HEK293 (cell line): ENCODE measurements at regions not wholly inside any gene's neighbourhood (a gene's known extent, or its start where the extent isn't known, plus 50 kb on each side); places are given as distances from the start of the nearest gene placed in this dataset.

Source experiments
- CTCF ChIA-PET: fragments of 350-600 bp; formaldehyde crosslinking; extraction: SDS; loops from one replicate; lab custom pipeline; 2021; ENCODE audit warnings: antibody characterized with exemption; lab: Yijun Ruan, JAX
- POLR2A ChIA-PET: fragments of 300-600 bp; formaldehyde crosslinking; extraction: SDS; loops from one replicate; lab custom pipeline; 2020; ENCODE audit warnings: antibody characterized with exemption, inconsistent platforms; lab: Yijun Ruan, JAX
- H3K27ac ChIP-seq: fragments of 200-500 bp; sonication (Bioruptor generic); 2 replicates; pipeline ENCODE4 v1.5.1; 2014; ENCODE audit warnings: low read depth, low read length, control low read depth, inconsistent platforms; ENCODE audit errors: extremely low read depth
- H3K36me3 ChIP-seq, 2 experiments: fragments of 200-500 bp in 1 of 2; sonication (Bioruptor generic) in 1 of 2; 1 replicate in 1 of 2; 2 replicates in 1 of 2; pipeline ENCODE4 v1.5.1; 2014 to 2017; ENCODE audit warnings: inconsistent platforms in 2 of 2, low read length in 2 of 2; ENCODE audit not compliant: control insufficient read depth in 2 of 2, insufficient read depth in 1 of 2
- H3K4me1 ChIP-seq: fragments of 200-500 bp; sonication (Bioruptor generic); 2 replicates; pipeline ENCODE4 v1.5.1; 2014; ENCODE audit warnings: mild to moderate bottlenecking, low read length, inconsistent platforms; ENCODE audit not compliant: control insufficient read depth, insufficient read depth
- H3K4me3 ChIP-seq: 2 replicates; pipeline ENCODE4 v1.5.1; 2011; ENCODE audit warnings: low read depth, mild to moderate bottlenecking, control low read depth, low read length, moderate library complexity
- H3K9me3 ChIP-seq: fragments of 200-500 bp; sonication (Bioruptor generic); 2 replicates; pipeline ENCODE4 v1.5.1; 2014; ENCODE audit warnings: low read depth, low read length, inconsistent platforms; ENCODE audit not compliant: control insufficient read depth, insufficient read depth
- AEBP2 ChIP-seq: fragments of 450-650 bp; formaldehyde crosslinking; IDR thresholded peaks from 2 replicates; pipeline ENCODE4 v1.5.1; 2016; ENCODE audit warnings: missing biosample characterization, missing genetic modification characterization, borderline replicate concordance
- BCL6B ChIP-seq: fragments of 450-650 bp; formaldehyde crosslinking; IDR thresholded peaks from 2 replicates; pipeline ENCODE4 v1.5.1; 2017; ENCODE audit warnings: missing biosample characterization, missing genetic modification characterization
- CTCF ChIP-seq: fragments of 450-650 bp; formaldehyde crosslinking; IDR thresholded peaks from 2 replicates; pipeline ENCODE4 v1.5.1; 2016; ENCODE audit warnings: missing biosample characterization, missing genetic modification characterization
- GLIS1 ChIP-seq: fragments of 450-650 bp; formaldehyde crosslinking; IDR thresholded peaks from 2 replicates; pipeline ENCODE4 v1.5.1; 2016; ENCODE audit warnings: missing biosample characterization, missing genetic modification characterization
- IKZF3 ChIP-seq: fragments of 450-650 bp; IDR thresholded peaks from 2 replicates; pipeline ENCODE4 v1.5.0; 2018; ENCODE audit warnings: missing biosample characterization, mild to moderate bottlenecking, missing genetic modification characterization, moderate library complexity
- KLF7 ChIP-seq: fragments of 450-650 bp; formaldehyde crosslinking; IDR thresholded peaks from 2 replicates; pipeline ENCODE4 v1.5.1; 2016; ENCODE audit warnings: missing biosample characterization, missing genetic modification characterization, borderline replicate concordance
- MEIS1 ChIP-seq: sonication (generic); formaldehyde crosslinking; IDR thresholded peaks from 2 replicates; pipeline ENCODE4 v1.8.1; 2022; ENCODE audit warnings: missing genetic modification reagents, mild to moderate bottlenecking, borderline replicate concordance
- OSR2 ChIP-seq: fragments of 450-650 bp; formaldehyde crosslinking; IDR thresholded peaks from 2 replicates; pipeline ENCODE4 v1.5.1; 2016; ENCODE audit warnings: missing biosample characterization, missing genetic modification characterization
- ZBTB26 ChIP-seq: fragments of 450-650 bp; formaldehyde crosslinking; optimal IDR thresholded peaks from 2 replicates; pipeline ENCODE3; 2016; ENCODE audit warnings: missing biosample characterization, mild to moderate bottlenecking, missing genetic modification characterization
- ZNF19 ChIP-seq: fragments of 450-650 bp; formaldehyde crosslinking; IDR thresholded peaks from 2 replicates; pipeline ENCODE4; 2016; ENCODE audit warnings: missing biosample characterization, missing genetic modification characterization, low read depth
- ZNF239 ChIP-seq: fragments of 450-650 bp; formaldehyde crosslinking; IDR thresholded peaks from 2 replicates; pipeline ENCODE4 v1.5.1; 2016; ENCODE audit warnings: missing biosample characterization, missing genetic modification characterization
- ZNF266 ChIP-seq: fragments of 450-650 bp; formaldehyde crosslinking; IDR thresholded peaks from 2 replicates; pipeline ENCODE4 v1.5.1; 2016; ENCODE audit warnings: missing biosample characterization, missing genetic modification characterization, low read depth
- ZNF391 ChIP-seq: fragments of 450-650 bp; formaldehyde crosslinking; IDR thresholded peaks from 2 replicates; pipeline ENCODE4 v1.5.1; 2016; ENCODE audit warnings: low read depth, missing biosample characterization, missing genetic modification characterization, borderline replicate concordance
- ZNF394 ChIP-seq: fragments of 450-650 bp; formaldehyde crosslinking; IDR thresholded peaks from 2 replicates; pipeline ENCODE4 v1.5.1; 2016; ENCODE audit warnings: missing biosample characterization, missing genetic modification characterization, mild to moderate bottlenecking, moderate library complexity, borderline replicate concordance
- ZNF426 ChIP-seq: fragments of 450-650 bp; formaldehyde crosslinking; IDR thresholded peaks from 2 replicates; pipeline ENCODE4 v1.5.1; 2017; ENCODE audit warnings: missing biosample characterization, missing genetic modification characterization, mild to moderate bottlenecking, inconsistent platforms, moderate library complexity
- ZNF433 ChIP-seq: fragments of 450-650 bp; formaldehyde crosslinking; IDR thresholded peaks from 2 replicates; pipeline ENCODE4 v1.5.1; 2016; ENCODE audit warnings: missing biosample characterization, missing genetic modification characterization, low read depth
- ZNF610 ChIP-seq: fragments of 450-650 bp; formaldehyde crosslinking; IDR thresholded peaks from 2 replicates; pipeline ENCODE4 v1.5.1; 2016; ENCODE audit warnings: missing biosample characterization, missing genetic modification characterization, borderline replicate concordance
- ZNF658 ChIP-seq: fragments of 450-650 bp; formaldehyde crosslinking; IDR thresholded peaks from 2 replicates; pipeline ENCODE4; 2016; ENCODE audit warnings: missing biosample characterization, missing genetic modification characterization
- ZNF660 ChIP-seq: fragments of 450-650 bp; IDR thresholded peaks from 2 replicates; pipeline ENCODE4 v1.5.1; 2018; ENCODE audit warnings: missing biosample characterization, mild to moderate bottlenecking, missing genetic modification characterization
- ZNF776 ChIP-seq: fragments of 450-650 bp; formaldehyde crosslinking; IDR thresholded peaks from 2 replicates; pipeline ENCODE4 v1.5.0; 2017; ENCODE audit warnings: missing biosample characterization, missing genetic modification characterization, borderline replicate concordance
- ZNF830 ChIP-seq: fragments of 450-650 bp; IDR thresholded peaks from 2 replicates; pipeline ENCODE4 v1.5.0; 2018; ENCODE audit warnings: missing biosample characterization, missing genetic modification characterization, low read depth, mild to moderate bottlenecking, moderate library complexity

- TF ChIP-seq ZNF776: no peak
- no peak for TF ChIP-seq ZNF266
- TF ChIP-seq ZBTB26 (tag by site-specific recombination): no peak
- TF ChIP-seq ZNF830: no peak
- no peak for TF ChIP-seq IKZF3 (tag by site-specific recombination)
- no peak for TF ChIP-seq ZNF394 (tag by site-specific recombination)
- TF ChIP-seq ZNF239: no peak
- TF ChIP-seq BCL6B (tag by site-specific recombination): no peak
- no peak for TF ChIP-seq ZNF391 (tag by site-specific recombination)
- no peak for TF ChIP-seq OSR2
- no peak for TF ChIP-seq CTCF (tag by site-specific recombination)
- TF ChIP-seq ZNF660 (tag by site-specific recombination): no peak
- no peak for TF ChIP-seq AEBP2 (tag by site-specific recombination)
- TF ChIP-seq ZNF610: no peak
- TF ChIP-seq GLIS1 (tag by site-specific recombination): no peak
- no peak for TF ChIP-seq ZNF426 (tag by site-specific recombination)
- TF ChIP-seq KLF7 (tag by site-specific recombination): no peak
- TF ChIP-seq ZNF19: no peak
- no peak for TF ChIP-seq ZNF433 (tag by site-specific recombination)
- TF ChIP-seq, all 188 proteins: peak for 0
- CTCF ChIA-PET: no interaction called here
- H3K9me3 ChIP-seq: no peaks in the 10 kb centered on the region
These were observed 64.2 kb upstream of the PDE4B start for GRCh38 chr1:65728504-65728903.

GRCh38 chr1:65729259-65729658 is 63.4 kb upstream of the PDE4B start:
- H3K9me3 ChIP-seq: no peaks in the 10 kb centered on the region
- no peaks in the 10 kb centered on the region for H3K36me3 ChIP-seq
- ChIA-PET CTCF (interaction anchor here (0.7 kb wide), 1 partner anchor 1893 kb away, joined by 5 read pairs; no protein-coding TSS in a partner anchor), POLR2A (no interaction called here)
- no peaks in the 10 kb centered on the region for H3K4me1 ChIP-seq
- TF ChIP-seq ZNF658 (tag by site-specific recombination): no peak
- no peak for TF ChIP-seq MEIS1 (CRISPR knock-in tag)
- no peak overlapping the region for H3K4me3 ChIP-seq
- H3K27ac ChIP-seq: no peak overlapping the region

More at GRCh38 chr1:65728504-65728903, 64.2 kb upstream of the PDE4B start:
- Histone ChIP-seq H3K4me1 (no peaks in the 10 kb centered on the region), H3K36me3 (no peaks in the 10 kb centered on the region), H3K27ac (no peak overlapping the region), H3K4me3 (no peak overlapping the region)
- POLR2A ChIA-PET: no interaction called here
